ENCODE measurements at regions not wholly inside any gene's neighbourhood (a gene's known extent, or its start where the extent isn't known, plus 50 kb on each side); places are given as distances from the start of the nearest gene placed in this dataset.

GRCh38 chr10:107565014-107565413, 400.5 kb upstream of the SORCS1 start:
- no peaks in the 10 kb centered on the region for H3K27me3 ChIP-seq (replicated peaks in 1 of 4; ENCODE audit: control insufficient read depth in 3 of 4, extremely low read depth in 1 of 4, insufficient read depth in 3 of 4, low read length in 3 of 4)
- H4K8ac ChIP-seq (ENCODE audit: extremely low read depth, insufficient read depth, low read length) = no peak overlapping the region
- H2BK120ac ChIP-seq (replicated peaks; ENCODE audit: low read depth, low read length) = no peak overlapping the region
- no peaks in the 10 kb centered on the region for H3K4me1 ChIP-seq (replicated peaks in 1 of 4; ENCODE audit: control insufficient read depth in 3 of 4, insufficient read depth in 4 of 4, low read length in 3 of 4)
- H4K91ac ChIP-seq (replicated peaks; ENCODE audit: insufficient read length, low read length) = no peak overlapping the region
- no peak overlapping the region for H3K14ac ChIP-seq (ENCODE audit: insufficient read length)
- no peak overlapping the region for H3K23ac ChIP-seq (ENCODE audit: insufficient read length)
- H4K5ac ChIP-seq (ENCODE audit: insufficient read length, low read depth, low read length) = no peak overlapping the region
- no peak overlapping the region for H2AK5ac ChIP-seq (ENCODE audit: low read depth, low read length)
- H3K18ac ChIP-seq (ENCODE audit: extremely low read depth, low read length) = no peak overlapping the region
- no peak overlapping the region for H3K4ac ChIP-seq (replicated peaks; ENCODE audit: insufficient read length, low read depth, low read length)
- H2BK5ac ChIP-seq (ENCODE audit: low read depth, low read length) = no peak overlapping the region
- no peak overlapping the region for H2BK20ac ChIP-seq (ENCODE audit: low read length)
- no peak overlapping the region for H3K4me2 ChIP-seq (ENCODE audit: insufficient read depth in 1 of 2, low read depth in 2 of 2, low read length in 2 of 2)
- no peaks in the 10 kb centered on the region for H3K23me2 ChIP-seq (ENCODE audit: low read depth, low read length)
- H3K36me3 ChIP-seq (ENCODE audit: control insufficient read depth in 2 of 4, insufficient read depth in 4 of 4, low read length in 3 of 4) = no peaks in the 10 kb centered on the region
- H3K27ac ChIP-seq (ENCODE audit: low read depth, low read length) = no peak overlapping the region
- DNase-seq (ENCODE audit: low read depth in 1 of 2, low spot score in 2 of 2) = no peak
- POLR2A ChIA-PET (ENCODE audit: partially characterized antibody) = no interaction called here
- H2BK12ac ChIP-seq (ENCODE audit: low read depth, low read length) = no peak overlapping the region
- TF ChIP-seq BRCA1 (IDR thresholded peaks at IDR 0.05; ENCODE audit: low read depth, low read length) = no peak
- TF ChIP-seq ATF2 (IDR thresholded peaks at IDR 0.05; ENCODE audit: low read length) = no peak
- TF ChIP-seq YY1 (IDR thresholded peaks at IDR 0.05; ENCODE audit: low read depth, low read length) = no peak
- no peak for TF ChIP-seq RNF2 (IDR thresholded peaks at IDR 0.05; ENCODE audit: borderline replicate concordance, low read depth, low read length, missing control alignments, poor library complexity, severe bottlenecking)
- TF ChIP-seq RFX5 (IDR thresholded peaks at IDR 0.05; ENCODE audit: borderline replicate concordance, low read depth, low read length) = no peak
- no peak overlapping the region for H3K4me3 ChIP-seq (ENCODE audit: extremely low read depth in 1 of 4, insufficient read depth in 2 of 4, low read depth in 3 of 4, low read length in 4 of 4)
- H3K79me2 ChIP-seq (ENCODE audit: control insufficient read depth in 1 of 2, insufficient read depth in 2 of 2, low read length in 2 of 2) = no peaks in the 10 kb centered on the region
- H2AFZ ChIP-seq (ENCODE audit: low read length) = no peak overlapping the region
- CTCF ChIA-PET (ENCODE audit: partially characterized antibody) = no interaction called here
- H3K9me3 ChIP-seq (ENCODE audit: insufficient read depth in 2 of 2, low read depth in 1 of 2, low read length in 1 of 2) = peaks cover 0 to 4% of the 10 kb centered on the region in 2 experiments; a peak in 2 of 4 replicates
- no peak overlapping the region for H3K9ac ChIP-seq (replicated peaks in 1 of 4; ENCODE audit: extremely low read depth in 1 of 4, low read depth in 3 of 4, low read length in 3 of 4)
- no peak overlapping the region for H3K56ac ChIP-seq (replicated peaks; ENCODE audit: insufficient read length, low read depth, low read length)
- no peak overlapping the region for H2BK15ac ChIP-seq (ENCODE audit: low read length)
- FAIRE-seq = no peak
- no peaks in the 10 kb centered on the region for H3K79me1 ChIP-seq (ENCODE audit: low read depth, low read length)
- no peaks in the 10 kb centered on the region for H4K20me1 ChIP-seq (replicated peaks in 1 of 2; ENCODE audit: control insufficient read depth in 1 of 2, insufficient read depth in 2 of 2, low read length in 2 of 2)
